GM23338 (cell line): ENCODE measurements at regions not wholly inside any gene's neighbourhood (a gene's known extent, or its start where the extent isn't known, plus 50 kb on each side); places are given as distances from the start of the nearest gene placed in this dataset.

Experiments
- ATAC-seq: fragments of 200-7000 bp; cut with Tn5 transposase; 3 replicates; pipeline ENCODE4 v1.9.1; 2020
- DNase-seq: peaks from one replicate; pipeline ENCODE4 v3.0.0-alpha.2; 2015; ENCODE audit warnings: low spot score
- H2AFZ ChIP-seq: fragments of 200-600 bp; sonication (generic); 2 replicates; pipeline ENCODE4 v1.8.0; 2016; ENCODE audit warnings: antibody characterized with exemption, mild to moderate bottlenecking, moderate library complexity
- H3F3A ChIP-seq: fragments of 200-600 bp; sonication (generic); replicated peaks from 2 replicates; pipeline ENCODE4 v1.8.0; 2017; ENCODE audit warnings: antibody characterized with exemption, mixed run types, low read depth
- H3K27ac ChIP-seq: fragments of 200-600 bp; sonication (generic); 2 replicates; pipeline ENCODE4 v1.6.1; 2016; ENCODE audit warnings: low read depth
- H3K27me3 ChIP-seq: fragments of 200-600 bp; sonication (generic); 2 replicates; pipeline ENCODE4 v1.8.0; 2016; ENCODE audit warnings: mild to moderate bottlenecking, mixed run types, moderate library complexity; ENCODE audit not compliant: insufficient read depth
- H3K36me3 ChIP-seq: fragments of 200-600 bp; sonication (generic); 2 replicates; pipeline ENCODE4 v1.8.0; 2016; ENCODE audit warnings: mild to moderate bottlenecking; ENCODE audit not compliant: insufficient read depth
- H3K4me1 ChIP-seq: fragments of 200-600 bp; sonication (generic); 2 replicates; pipeline ENCODE4 v1.8.0; 2016; ENCODE audit warnings: mild to moderate bottlenecking, moderate library complexity; ENCODE audit not compliant: insufficient read depth
- H3K4me2 ChIP-seq: fragments of 200-600 bp; sonication (generic); 2 replicates; pipeline ENCODE4 v1.7.1; 2017; ENCODE audit warnings: mixed run types
- H3K4me3 ChIP-seq: fragments of 200-600 bp; sonication (generic); 2 replicates; pipeline ENCODE4 v1.6.1; 2016; ENCODE audit warnings: mixed run types
- H3K79me2 ChIP-seq: fragments of 200-600 bp; sonication (generic); replicated peaks from 2 replicates; pipeline ENCODE4 v1.8.0; 2017; ENCODE audit warnings: mild to moderate bottlenecking; ENCODE audit not compliant: insufficient read depth
- H3K9me2 ChIP-seq: fragments of 200-600 bp; sonication (generic); 2 replicates; pipeline ENCODE4 v1.8.0; 2017; ENCODE audit not compliant: insufficient read depth
- H4K20me1 ChIP-seq: fragments of 200-600 bp; sonication (generic); replicated peaks from 2 replicates; pipeline ENCODE4 v1.8.0; 2017; ENCODE audit warnings: mild to moderate bottlenecking; ENCODE audit not compliant: insufficient read depth
- H3K27ac Mint-ChIP-seq: 2 replicates; pipeline ENCODE4 v1.8.0; 2020; ENCODE audit warnings: inconsistent platforms, mild to moderate bottlenecking, moderate library complexity, mixed read lengths
- H3K27me3 Mint-ChIP-seq: 3 replicates; pipeline ENCODE4 v1.8.0; 2022; ENCODE audit warnings: low read depth, mild to moderate bottlenecking, moderate library complexity, mixed read lengths, inconsistent platforms; ENCODE audit not compliant: insufficient read depth, poor library complexity
- H3K36me3 Mint-ChIP-seq: 3 replicates; pipeline ENCODE4 v1.8.0; 2021; ENCODE audit warnings: low read depth, mild to moderate bottlenecking, inconsistent platforms, moderate library complexity, mixed read lengths
- H3K4me1 Mint-ChIP-seq: 3 replicates; pipeline ENCODE4 v1.8.0; 2020; ENCODE audit warnings: mild to moderate bottlenecking, inconsistent platforms, mixed read lengths
- H3K4me3 Mint-ChIP-seq: 3 replicates; pipeline ENCODE4 v1.8.0; 2021; ENCODE audit warnings: moderate library complexity, mild to moderate bottlenecking, inconsistent platforms, mixed read lengths
- H3K9me3 Mint-ChIP-seq: 3 replicates; pipeline ENCODE4 v1.8.0; 2020; ENCODE audit warnings: moderate library complexity, mild to moderate bottlenecking, inconsistent platforms, mixed read lengths
- EZH2 ChIP-seq: fragments of 200-600 bp; sonication (generic); IDR thresholded peaks from one replicate; pipeline ENCODE4 v1.8.0; 2017; ENCODE audit warnings: antibody characterized with exemption, mild to moderate bottlenecking, low read depth; ENCODE audit not compliant: unreplicated experiment
- EZH2phosphoT487 ChIP-seq: fragments of 200-600 bp; sonication (generic); IDR thresholded peaks from one replicate; pipeline ENCODE4 v1.8.1; 2018; ENCODE audit warnings: antibody characterized with exemption; ENCODE audit not compliant: unreplicated experiment
- JUNB ChIP-seq: IDR thresholded peaks from one replicate; pipeline ENCODE4 v1.6.1; 2016; ENCODE audit warnings: antibody characterized with exemption; ENCODE audit not compliant: unreplicated experiment
- NANOG ChIP-seq: IDR thresholded peaks from 2 replicates; pipeline ENCODE4 v1.6.1; 2016; ENCODE audit warnings: antibody characterized with exemption, borderline replicate concordance
- STAT1 ChIP-seq: IDR thresholded peaks from one replicate; pipeline ENCODE4 v1.6.1; 2016; ENCODE audit warnings: antibody characterized with exemption; ENCODE audit not compliant: unreplicated experiment
- ZNF331 ChIP-seq: fragments of 250-450 bp; sonication (Bioruptor Pico); IDR thresholded peaks from 2 replicates; pipeline ENCODE4 v1.5.0; 2020; ENCODE audit warnings: low read depth, mild to moderate bottlenecking, moderate library complexity
- TF ChIP-seq, protein P1 (sequence below): fragments of 250-450 bp; sonication (Bioruptor Pico); IDR thresholded peaks from 2 replicates; pipeline ENCODE4 v1.5.0; 2020; ENCODE audit warnings: mild to moderate bottlenecking, moderate library complexity
- TF ChIP-seq, protein P2 (sequence below): IDR thresholded peaks from one replicate; pipeline ENCODE4 v1.6.1; 2018; ENCODE audit warnings: antibody characterized with exemption; ENCODE audit not compliant: unreplicated experiment
- TF ChIP-seq, protein P3 (sequence below): IDR thresholded peaks from 2 replicates; pipeline ENCODE4 v1.6.1; 2016; ENCODE audit warnings: antibody characterized with exemption

DNA sequence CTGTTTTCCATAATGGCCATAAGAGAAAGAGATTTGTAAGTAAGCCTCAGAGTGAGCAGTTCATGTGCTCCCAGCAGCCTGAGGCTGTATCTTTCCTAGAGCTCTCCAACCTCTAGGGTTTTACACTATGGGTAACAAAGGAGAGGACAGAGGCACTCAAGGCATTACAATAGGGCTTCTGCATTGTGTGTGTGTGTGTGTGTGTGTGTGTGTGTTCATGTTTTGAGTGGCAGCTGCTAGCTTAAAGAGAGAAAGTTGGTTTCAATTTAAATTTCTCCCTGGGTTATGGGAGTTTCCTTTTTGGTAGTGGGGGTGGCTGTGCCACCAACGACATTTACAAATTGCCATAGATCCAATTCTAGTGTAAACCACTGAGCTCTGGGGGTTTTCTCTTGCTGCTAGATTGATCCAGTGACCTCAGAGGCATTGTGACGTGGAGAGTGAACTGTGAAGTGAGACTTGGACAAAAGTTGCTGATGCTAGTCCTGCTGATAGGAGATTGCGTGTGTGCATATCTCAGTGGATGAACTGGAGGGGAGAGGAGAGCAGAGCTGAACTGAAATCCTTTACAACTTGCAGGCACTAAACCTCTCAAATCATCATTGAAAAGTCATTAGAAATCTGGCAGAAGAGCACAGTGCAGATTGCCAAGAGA, 67.2 kb upstream of the OLFM4 start:
- Mint-ChIP-seq H3K4me3 (no peak overlapping the region), H3K4me1 (peaks cover 25% of the 10 kb centered on the region), H3K27ac (no peak overlapping the region), H3K27me3 (peaks cover 6% of the 10 kb centered on the region), H3K9me3 (no peaks in the 10 kb centered on the region), H3K36me3 (no peaks in the 10 kb centered on the region)
- Histone ChIP-seq H3K4me3 (no peak overlapping the region), H2AFZ (no peak overlapping the region), H3K36me3 (no peaks in the 10 kb centered on the region), H3K4me2 (no peak overlapping the region), H3K27me3 (peaks cover 14% of the 10 kb centered on the region), H3K27ac (no peak overlapping the region), H3F3A (0 out of 2 replicates have a peak, but pooled peaks cover 5% of the 10 kb centered on the region), H3K9me2 (0 out of 2 replicates have a peak, but pooled peaks cover 6% of the 10 kb centered on the region), H3K79me2 (no peaks in the 10 kb centered on the region), H3K4me1 (peaks cover 49% of the 10 kb centered on the region), H4K20me1 (no peaks in the 10 kb centered on the region)
- DNase-seq (peak; percentile 61), ATAC-seq (peak; percentile 97)
- TF ChIP-seq, protein P1, sequence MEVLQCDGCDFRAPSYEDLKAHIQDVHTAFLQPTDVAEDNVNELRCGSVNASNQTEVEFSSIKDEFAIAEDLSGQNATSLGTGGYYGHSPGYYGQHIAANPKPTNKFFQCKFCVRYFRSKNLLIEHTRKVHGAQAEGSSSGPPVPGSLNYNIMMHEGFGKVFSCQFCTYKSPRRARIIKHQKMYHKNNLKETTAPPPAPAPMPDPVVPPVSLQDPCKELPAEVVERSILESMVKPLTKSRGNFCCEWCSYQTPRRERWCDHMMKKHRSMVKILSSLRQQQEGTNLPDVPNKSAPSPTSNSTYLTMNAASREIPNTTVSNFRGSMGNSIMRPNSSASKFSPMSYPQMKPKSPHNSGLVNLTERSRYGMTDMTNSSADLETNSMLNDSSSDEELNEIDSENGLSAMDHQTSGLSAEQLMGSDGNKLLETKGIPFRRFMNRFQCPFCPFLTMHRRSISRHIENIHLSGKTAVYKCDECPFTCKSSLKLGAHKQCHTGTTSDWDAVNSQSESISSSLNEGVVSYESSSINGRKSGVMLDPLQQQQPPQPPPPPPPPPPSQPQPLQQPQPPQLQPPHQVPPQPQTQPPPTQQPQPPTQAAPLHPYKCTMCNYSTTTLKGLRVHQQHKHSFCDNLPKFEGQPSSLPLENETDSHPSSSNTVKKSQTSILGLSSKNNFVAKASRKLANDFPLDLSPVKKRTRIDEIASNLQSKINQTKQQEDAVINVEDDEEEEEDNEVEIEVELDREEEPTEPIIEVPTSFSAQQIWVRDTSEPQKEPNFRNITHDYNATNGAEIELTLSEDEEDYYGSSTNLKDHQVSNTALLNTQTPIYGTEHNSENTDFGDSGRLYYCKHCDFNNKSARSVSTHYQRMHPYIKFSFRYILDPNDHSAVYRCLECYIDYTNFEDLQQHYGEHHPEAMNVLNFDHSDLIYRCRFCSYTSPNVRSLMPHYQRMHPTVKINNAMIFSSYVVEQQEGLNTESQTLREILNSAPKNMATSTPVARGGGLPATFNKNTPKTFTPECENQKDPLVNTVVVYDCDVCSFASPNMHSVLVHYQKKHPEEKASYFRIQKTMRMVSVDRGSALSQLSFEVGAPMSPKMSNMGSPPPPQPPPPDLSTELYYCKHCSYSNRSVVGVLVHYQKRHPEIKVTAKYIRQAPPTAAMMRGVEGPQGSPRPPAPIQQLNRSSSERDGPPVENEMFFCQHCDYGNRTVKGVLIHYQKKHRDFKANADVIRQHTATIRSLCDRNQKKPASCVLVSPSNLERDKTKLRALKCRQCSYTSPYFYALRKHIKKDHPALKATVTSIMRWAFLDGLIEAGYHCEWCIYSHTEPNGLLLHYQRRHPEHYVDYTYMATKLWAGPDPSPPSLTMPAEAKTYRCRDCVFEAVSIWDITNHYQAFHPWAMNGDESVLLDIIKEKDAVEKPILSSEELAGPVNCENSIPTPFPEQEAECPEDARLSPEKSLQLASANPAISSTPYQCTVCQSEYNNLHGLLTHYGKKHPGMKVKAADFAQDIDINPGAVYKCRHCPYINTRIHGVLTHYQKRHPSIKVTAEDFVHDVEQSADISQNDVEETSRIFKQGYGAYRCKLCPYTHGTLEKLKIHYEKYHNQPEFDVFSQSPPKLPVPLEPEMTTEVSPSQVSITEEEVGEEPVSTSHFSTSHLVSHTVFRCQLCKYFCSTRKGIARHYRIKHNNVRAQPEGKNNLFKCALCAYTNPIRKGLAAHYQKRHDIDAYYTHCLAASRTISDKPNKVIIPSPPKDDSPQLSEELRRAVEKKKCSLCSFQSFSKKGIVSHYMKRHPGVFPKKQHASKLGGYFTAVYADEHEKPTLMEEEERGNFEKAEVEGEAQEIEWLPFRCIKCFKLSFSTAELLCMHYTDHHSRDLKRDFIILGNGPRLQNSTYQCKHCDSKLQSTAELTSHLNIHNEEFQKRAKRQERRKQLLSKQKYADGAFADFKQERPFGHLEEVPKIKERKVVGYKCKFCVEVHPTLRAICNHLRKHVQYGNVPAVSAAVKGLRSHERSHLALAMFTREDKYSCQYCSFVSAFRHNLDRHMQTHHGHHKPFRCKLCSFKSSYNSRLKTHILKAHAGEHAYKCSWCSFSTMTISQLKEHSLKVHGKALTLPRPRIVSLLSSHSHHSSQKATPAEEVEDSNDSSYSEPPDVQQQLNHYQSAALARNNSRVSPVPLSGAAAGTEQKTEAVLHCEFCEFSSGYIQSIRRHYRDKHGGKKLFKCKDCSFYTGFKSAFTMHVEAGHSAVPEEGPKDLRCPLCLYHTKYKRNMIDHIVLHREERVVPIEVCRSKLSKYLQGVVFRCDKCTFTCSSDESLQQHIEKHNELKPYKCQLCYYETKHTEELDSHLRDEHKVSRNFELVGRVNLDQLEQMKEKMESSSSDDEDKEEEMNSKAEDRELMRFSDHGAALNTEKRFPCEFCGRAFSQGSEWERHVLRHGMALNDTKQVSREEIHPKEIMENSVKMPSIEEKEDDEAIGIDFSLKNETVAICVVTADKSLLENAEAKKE (CRISPR knock-in tag), result peak; percentile 40; the same call in 1 of the 2 replicates
- TF ChIP-seq EZH2, result no peak

DNA sequence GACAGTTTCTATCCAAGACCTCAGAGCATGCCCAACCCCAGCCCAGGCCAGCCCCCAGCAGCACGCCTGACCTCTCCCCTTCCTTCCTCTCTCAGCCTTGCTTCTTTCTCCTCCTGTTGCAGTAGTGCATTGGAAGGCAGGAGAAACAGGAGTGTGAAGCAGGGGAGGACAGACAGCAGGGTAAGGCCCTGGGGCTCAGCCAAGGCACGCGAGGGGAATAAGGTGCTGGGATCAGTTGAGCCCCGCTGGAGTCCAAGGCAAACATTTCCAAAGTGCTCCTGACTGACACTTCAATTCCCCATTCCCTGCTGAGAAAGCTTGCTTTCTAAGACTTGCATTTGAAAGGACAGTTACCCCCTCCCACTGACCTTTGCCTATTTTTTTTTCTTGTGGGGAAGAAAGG, 73.1 kb upstream of the OLFM4 start:
- peak overlapping the region; percentile 7 for H3K27ac ChIP-seq
- Mint-ChIP-seq H3K9me3 (no peaks in the 10 kb centered on the region; the same call in 2 of the 3 replicates), H3K36me3 (no peaks in the 10 kb centered on the region), H3K4me1 (peaks cover 56% of the 10 kb centered on the region), H3K27me3 (peaks cover 7% of the 10 kb centered on the region), H3K27ac (no peak overlapping the region; the same call in 1 of the 2 replicates), H3K4me3 (peak overlapping the region; percentile 35)
- DNase-seq (peak; percentile 88), ATAC-seq (peak; percentile 92)
- 0 out of 2 replicates have a peak, but pooled peaks cover 3% of the 10 kb centered on the region for H3K9me2 ChIP-seq
- H3K4me1 ChIP-seq, result peaks cover 61% of the 10 kb centered on the region
- no peaks in the 10 kb centered on the region for H3K79me2 ChIP-seq
- peak overlapping the region; percentile 37 for H3K4me3 ChIP-seq
- H3F3A ChIP-seq, result peaks cover 20% of the 10 kb centered on the region; the same call in 1 of the 2 replicates
- peak overlapping the region; percentile 72 for H3K4me2 ChIP-seq
- no peaks in the 10 kb centered on the region for H3K27me3 ChIP-seq
- no peaks in the 10 kb centered on the region for H4K20me1 ChIP-seq
- H2AFZ ChIP-seq, result no peak overlapping the region
- H3K36me3 ChIP-seq, result no peaks in the 10 kb centered on the region
- TF ChIP-seq, protein P2, sequence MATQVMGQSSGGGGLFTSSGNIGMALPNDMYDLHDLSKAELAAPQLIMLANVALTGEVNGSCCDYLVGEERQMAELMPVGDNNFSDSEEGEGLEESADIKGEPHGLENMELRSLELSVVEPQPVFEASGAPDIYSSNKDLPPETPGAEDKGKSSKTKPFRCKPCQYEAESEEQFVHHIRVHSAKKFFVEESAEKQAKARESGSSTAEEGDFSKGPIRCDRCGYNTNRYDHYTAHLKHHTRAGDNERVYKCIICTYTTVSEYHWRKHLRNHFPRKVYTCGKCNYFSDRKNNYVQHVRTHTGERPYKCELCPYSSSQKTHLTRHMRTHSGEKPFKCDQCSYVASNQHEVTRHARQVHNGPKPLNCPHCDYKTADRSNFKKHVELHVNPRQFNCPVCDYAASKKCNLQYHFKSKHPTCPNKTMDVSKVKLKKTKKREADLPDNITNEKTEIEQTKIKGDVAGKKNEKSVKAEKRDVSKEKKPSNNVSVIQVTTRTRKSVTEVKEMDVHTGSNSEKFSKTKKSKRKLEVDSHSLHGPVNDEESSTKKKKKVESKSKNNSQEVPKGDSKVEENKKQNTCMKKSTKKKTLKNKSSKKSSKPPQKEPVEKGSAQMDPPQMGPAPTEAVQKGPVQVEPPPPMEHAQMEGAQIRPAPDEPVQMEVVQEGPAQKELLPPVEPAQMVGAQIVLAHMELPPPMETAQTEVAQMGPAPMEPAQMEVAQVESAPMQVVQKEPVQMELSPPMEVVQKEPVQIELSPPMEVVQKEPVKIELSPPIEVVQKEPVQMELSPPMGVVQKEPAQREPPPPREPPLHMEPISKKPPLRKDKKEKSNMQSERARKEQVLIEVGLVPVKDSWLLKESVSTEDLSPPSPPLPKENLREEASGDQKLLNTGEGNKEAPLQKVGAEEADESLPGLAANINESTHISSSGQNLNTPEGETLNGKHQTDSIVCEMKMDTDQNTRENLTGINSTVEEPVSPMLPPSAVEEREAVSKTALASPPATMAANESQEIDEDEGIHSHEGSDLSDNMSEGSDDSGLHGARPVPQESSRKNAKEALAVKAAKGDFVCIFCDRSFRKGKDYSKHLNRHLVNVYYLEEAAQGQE, result no peak
- TF ChIP-seq NANOG (peak; percentile 80), ZNF331 (CRISPR knock-in tag) (no peak), STAT1 (no peak), EZH2 (no peak), EZH2phosphoT487 (no peak), JUNB (no peak)
- TF ChIP-seq, protein P3, sequence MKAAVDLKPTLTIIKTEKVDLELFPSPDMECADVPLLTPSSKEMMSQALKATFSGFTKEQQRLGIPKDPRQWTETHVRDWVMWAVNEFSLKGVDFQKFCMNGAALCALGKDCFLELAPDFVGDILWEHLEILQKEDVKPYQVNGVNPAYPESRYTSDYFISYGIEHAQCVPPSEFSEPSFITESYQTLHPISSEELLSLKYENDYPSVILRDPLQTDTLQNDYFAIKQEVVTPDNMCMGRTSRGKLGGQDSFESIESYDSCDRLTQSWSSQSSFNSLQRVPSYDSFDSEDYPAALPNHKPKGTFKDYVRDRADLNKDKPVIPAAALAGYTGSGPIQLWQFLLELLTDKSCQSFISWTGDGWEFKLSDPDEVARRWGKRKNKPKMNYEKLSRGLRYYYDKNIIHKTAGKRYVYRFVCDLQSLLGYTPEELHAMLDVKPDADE, result no peak
